HG02763 (cell line): ENCODE measurements at regions not wholly inside any gene's neighbourhood (a gene's known extent, or its start where the extent isn't known, plus 50 kb on each side); places are given as distances from the start of the nearest gene placed in this dataset.

Experiments used
- ATAC-seq: cut with Tn5 transposase; IDR thresholded peaks from one replicate; pipeline ENCODE4 v1.9.1; 2021; ENCODE audit warnings: mild to moderate bottlenecking, moderate library complexity; ENCODE audit not compliant: unreplicated experiment

DNA sequence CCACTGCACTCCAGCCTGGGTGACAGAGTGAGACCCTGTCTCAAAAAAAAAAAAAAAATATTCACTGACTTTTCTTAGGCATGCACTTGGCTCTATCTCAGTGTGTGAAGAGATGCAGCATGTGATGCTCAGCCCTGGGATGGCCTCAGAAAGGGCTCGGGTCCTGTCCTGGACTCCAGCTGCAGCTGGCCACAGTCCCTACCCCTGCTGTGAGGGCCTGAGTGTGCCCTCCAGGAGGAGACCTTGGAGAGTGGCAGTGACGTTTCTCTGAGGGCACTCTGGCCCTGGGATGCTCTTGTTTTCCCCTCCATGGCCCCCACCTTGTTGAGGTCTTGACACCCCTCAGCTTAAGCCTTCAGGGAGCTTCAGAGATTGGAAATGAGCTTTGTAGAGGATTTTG is 81.9 kb upstream of the POU3F1 start:
- ATAC-seq, result no peak

DNA sequence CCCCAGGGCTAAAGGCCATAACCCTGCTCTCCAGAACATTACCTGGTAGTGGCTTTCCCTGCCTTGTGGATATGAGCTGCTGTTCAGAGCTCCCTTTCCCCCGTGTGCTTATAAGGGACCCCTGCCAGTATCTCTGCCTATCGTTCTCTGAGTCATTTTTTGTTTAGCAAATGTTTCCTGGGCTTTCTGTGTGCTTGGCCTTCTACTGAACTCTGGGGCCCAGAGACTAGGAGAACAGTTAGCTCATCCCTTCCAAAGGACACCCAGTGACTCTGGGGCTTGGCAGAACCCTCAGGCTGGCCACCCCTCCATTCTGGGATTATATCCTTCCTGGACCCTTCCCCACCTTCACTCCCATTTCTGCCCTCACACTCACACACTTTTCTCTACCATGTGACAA is 80.8 kb upstream of the POU3F1 start:
- ATAC-seq, result no peak

DNA sequence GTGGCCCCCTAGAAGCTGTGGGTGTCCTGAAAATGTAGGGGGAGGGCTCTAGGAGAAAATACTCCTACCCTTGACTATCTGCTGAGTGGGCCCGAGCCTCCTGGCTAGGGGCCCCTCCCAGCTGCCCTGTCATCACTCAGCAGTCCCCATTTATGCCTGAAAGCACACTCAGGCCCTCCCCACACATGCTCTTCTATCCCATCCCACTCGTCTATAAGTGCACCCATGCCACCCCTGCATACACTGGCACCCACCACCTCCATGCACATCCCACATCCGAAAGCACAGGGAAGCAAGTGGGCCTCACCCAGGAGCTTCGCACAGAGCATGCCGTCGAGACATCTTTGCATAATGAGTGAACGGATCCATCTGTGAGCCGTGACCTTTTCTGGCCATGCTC is 80.4 kb upstream of the POU3F1 start:
- no peak for ATAC-seq

DNA sequence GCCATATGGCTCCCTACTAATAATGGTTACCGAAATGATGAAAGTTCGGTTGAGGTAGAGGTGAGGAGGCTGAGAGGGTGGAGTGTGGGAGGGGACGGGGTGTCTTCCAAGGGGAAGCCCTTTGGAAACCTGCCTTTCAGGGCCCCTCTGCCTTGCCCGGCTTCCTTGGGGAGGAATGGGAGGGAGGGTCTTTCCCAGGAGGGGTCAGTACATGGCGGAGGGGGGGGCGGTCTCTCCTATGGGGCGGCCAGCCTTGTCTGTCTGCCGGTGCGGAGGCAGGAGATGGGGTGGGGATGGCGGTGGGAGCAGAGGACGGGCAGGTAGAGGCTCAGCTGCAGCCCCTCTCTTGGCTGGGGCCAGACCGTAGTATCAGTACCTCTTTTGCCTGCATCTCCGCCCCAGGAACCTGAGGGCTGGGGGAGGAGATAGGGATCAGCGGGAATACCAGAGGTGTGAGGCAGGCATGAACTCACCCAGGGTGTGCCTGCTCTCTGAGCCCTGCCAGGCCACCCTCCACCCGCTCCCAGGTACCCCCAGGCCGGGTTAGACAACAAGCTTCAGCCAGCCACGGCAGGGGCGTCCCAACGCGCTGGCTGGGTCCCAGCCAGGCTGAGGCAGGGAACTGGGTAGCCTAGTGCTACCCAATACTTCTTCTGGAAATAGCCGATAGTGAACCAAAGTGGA is 79.4 kb upstream of the POU3F1 start:
- no peak for ATAC-seq

DNA sequence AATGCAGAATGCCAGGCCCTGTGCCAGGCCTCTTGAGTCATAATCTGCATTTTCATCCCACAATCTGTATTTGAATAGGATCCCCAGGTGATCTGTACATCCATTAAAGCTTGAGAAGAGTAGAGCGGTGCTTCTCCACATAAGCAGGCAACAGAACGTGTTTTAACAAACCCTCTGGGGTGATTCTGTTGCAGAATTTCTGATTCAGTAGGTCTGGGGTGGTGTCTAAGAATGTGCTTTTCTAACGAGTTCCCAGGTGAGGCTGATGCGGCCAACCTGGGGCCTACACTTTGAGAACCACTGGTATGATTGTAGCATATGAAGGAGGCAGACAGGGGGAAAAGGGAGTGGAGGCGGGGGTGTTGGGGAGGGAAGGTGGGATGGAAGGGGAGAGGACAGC is 78.4 kb upstream of the POU3F1 start:
- no peak for ATAC-seq

DNA sequence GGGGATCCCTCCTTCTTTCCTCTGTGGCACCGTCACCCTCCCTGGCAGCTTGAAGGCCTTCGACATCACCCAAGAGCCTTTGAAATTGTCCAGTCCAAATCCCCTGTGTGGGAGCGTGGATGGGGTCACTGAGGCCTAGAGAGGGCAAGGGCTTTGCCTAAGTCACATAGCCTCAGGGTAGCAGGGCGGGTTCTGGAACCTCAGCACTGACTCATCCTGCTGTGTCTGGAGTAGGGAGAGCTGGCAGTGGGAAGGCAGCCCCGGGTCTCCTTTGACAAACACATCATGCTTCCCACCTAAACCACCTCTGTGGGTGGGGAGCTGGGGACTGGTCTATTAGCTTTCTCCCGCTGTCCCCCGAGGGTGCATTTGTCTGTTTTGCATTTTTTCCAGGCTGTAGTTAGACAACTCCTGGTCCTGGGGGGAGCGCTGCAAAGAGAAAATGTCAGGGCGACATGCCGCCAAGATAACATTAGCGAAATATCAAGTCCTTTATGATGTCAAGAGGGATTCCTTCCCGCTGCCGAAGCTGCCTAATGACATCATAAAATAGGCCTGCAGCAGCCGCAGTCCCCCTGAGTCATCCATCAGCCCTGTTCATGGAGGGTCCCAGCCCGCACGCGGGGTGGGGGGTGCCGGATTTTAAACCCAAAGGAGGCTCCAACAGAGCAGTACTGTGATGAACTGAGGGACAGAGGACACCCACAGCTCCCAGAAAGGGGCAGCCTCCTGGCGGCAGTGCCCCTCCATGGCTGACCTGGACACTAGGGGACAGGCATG is 77.0 kb upstream of the POU3F1 start:
- no peak for ATAC-seq

DNA sequence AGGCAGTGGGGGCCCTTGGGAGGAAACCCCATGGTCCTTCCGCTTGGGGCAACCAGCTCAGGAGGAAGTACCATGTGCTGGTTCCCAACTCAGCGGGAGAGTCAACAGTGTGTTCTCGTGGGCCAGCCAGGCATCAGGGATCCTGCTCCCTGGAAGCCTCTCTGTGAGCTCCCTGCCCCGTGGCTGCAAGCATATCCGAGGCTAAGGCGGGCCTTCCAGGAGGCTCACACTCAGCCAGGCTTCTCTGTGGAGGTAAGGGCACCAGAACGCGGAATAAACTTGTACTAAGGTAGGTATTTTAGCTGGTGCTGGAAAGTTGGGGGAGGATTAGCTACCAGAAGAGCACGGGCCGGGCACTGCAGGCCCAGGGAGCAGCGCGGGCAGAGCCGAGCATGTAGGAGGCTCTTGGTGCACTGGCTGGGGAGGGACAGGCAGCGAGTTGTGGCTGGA is 74.7 kb upstream of the POU3F1 start:
- no peak for ATAC-seq

DNA sequence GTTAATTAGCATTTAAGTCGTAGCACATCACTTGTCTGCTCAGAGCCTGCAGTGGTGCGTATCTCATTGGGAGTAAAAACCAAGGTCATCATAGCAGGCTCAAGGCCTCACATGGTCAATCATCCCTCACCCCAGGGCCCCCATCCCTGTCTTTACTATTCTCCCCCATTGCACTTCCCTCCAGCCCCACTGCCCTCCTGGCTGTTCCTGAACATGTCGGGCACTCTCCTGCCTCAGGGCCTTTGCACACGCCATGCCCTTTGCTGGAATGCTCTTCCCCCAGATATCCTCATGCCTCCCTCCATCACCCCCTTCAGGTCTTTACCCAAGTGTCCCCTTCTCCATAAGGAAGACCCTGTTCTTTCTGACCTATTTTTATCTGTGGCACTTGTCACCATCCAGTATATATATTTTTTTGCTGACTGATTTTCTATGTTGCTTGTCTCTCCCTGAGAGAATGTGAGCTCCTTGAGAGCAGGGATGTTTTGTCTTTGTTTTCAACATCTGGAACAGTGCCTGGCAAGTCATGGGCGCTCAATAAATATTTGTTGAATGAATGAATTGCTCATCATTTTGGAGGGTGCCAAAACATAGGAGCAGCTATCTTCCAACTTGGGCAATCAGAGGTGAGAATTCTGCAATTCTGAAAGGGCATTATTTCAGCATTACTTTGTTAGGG is 74.1 kb upstream of the POU3F1 start:
- no peak for ATAC-seq

DNA sequence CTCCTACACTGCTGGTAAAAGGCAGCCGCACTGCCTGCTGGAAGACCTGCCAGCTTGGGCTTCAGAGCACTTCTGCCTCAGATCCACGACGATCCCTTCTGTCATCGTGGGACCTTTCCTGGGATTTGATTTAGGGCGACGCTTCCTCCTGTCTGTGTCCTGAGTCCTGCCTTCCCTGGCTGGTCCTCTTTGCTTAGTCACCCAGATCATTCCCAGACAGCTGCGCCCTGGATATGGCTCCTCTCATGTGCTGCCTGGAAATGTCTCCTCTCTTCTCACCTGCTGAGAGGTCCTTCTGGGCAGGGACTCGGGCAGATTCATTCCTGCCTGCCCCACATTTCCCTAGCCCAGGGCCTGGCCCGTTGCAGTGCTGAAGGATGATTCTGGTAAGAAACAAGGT is 72.4 kb upstream of the POU3F1 start:
- ATAC-seq, result no peak

DNA sequence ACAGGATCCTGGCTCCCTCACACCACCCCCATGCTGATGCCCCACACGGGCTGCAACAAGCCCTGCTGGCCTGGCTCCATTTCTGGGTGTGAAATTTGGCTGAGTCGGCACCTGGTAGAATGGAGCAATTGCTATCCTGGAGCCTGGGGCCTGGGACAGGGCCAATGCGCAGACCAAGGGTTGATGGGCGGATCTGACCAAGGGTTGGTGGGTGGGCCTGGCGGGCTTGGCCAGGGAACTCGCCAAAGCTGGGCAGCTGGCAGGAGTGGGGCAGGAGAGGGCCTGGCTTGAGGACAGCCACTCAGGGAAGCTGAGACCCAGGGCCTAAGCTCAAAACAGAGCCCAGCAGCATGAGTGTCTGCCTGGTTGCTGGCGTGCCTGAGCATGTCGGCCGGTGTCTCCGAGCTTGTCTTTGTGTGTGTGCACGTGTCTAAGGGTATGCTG is 70.9 kb upstream of the POU3F1 start:
- no peak for ATAC-seq

DNA sequence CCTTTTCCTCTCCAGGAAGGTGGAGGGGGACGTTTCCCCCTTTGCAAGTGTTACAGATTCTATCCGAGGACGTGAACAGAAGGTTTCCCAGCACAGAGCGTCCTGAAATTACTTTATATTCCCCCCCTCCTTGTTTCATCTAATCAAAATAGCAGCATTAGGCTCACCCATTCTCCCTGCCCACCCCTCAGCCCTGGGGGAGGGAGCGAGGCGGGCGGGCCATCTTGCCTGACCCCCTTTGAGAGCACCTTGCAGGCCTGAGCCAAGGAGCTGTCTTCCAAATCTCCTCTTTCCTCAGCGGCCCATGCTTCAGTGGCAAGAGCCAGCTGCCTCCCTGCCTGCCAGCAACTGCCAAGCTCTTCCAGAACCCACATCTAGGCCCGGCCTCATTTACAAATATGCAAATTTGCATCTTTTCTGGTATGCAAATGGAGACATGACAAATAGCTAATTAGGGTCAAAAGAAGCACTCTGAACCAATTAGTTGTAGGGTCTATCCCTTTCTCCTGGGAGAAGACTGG is 69.1 kb upstream of the POU3F1 start:
- no peak for ATAC-seq

DNA sequence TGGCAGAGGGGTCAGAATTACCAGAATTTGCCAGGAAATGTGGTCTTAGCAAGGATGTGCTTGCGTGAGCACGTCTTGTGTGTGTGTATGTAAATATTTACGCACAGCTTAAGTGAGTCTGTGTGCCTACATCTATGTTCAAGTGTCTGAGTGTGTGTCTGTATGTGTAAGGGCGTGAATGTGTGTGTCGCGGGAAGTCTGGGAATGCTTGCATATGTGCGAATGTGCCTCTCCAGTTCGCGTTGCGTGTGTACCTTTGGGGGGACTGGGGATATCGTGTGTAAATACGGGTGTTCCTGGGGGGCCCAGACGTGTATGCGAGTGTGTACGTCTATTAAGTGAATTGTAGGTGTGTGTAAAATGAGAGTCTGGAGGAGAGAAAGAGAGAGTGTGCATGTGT is 68.6 kb upstream of the POU3F1 start:
- no peak for ATAC-seq

DNA sequence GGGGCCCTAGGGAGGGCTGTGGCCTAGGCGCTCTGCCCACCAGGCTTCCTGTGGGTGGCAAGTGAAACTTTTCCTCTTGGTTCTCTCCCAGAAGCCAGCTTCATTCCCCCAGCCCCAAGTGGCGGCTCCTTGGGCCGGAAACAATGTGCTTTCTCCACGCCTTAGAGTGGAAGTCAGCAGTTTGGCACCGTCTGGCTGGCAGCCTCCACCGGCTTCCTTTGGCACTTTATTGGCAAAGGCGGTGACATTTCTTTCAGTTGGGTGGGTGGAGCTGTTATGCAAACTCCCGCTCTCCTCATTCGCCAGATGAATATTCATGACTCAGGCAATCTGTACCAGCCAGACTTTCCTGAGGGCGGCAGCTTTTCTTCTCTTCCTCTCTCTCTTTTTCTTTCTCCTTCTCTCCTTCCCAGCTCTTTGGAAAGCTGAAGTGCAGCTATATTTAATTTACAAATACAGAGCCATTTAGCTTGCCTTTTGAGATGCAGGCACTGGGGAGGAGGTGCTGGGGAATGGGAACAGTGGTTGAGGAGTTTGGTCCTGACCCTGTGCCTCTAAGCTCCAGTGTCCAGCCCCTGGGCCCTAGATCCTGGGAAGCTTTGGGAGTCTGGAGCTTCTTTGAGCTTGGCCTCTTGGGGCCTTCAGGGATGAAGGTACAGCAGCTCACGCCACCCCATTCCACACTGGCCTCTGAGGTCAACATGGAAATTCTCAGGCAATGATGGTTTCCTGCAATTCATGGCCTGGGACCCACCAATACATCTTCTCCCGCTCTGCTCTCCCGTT is 67.8 kb upstream of the POU3F1 start:
- ATAC-seq, result no peak

DNA sequence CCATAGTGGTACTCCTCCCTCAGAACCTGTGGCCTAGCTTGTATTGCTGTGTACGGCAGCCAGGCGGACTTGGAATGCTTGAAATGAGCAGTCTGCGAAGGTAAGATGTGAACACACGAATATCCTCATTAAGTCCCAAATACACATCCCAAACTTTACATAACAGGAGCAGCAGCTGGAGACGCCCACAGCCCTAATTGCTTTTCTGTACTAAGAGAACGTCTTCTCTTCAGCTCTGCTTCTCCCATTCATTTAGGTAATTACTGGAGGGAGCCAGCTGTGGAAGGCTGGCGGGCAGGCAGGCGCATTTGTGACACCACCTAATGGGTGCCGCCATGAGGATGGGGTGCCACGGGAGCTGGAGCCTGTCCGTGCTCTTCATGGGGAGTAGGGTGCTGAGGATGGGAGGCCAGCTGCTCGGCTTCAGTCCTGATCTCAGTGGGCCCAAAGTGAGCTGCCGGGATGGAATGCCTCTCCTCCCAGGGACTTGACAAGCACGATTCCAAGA is 66.6 kb upstream of the POU3F1 start:
- ATAC-seq, result no peak

DNA sequence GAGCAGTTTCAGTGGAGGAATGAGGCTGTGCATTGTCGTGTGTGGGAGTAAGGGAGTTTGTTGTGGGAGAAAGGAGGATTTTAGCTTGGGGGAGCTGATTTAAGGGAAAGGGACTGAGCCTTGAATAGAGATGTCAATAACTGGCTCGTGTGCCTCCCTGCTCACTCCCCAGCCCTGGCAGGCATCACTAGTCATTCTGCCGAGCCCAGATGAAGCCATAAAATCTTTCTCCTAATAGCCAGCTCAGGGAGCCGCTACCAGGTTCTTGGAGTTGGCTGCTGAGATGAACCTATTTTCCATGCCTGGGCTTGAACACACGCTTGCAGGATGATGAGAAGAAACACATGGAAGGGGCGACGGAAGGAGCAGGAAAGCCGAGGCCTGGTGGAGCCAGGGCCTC is 65.0 kb upstream of the POU3F1 start:
- ATAC-seq, result no peak

DNA sequence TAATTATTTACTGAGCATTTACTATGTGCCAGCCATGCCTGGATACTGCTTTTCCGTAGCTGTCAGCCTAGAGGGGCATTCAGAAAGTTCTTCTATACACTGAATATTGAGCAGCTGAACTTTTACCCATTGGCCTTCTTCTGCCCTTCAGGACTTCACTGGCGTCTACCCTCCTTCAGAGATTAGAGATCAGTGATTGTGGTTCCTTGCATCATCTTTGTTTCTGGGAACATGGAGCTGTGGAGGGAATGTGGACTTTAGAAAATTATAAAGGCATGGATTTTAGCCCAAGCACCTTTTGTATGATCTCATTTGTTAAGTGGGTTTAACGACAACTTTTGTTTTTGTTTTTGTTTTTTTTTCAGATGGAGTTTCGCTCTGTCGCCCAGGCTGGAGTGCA is 58.7 kb upstream of the POU3F1 start:
- ATAC-seq, result no peak

DNA sequence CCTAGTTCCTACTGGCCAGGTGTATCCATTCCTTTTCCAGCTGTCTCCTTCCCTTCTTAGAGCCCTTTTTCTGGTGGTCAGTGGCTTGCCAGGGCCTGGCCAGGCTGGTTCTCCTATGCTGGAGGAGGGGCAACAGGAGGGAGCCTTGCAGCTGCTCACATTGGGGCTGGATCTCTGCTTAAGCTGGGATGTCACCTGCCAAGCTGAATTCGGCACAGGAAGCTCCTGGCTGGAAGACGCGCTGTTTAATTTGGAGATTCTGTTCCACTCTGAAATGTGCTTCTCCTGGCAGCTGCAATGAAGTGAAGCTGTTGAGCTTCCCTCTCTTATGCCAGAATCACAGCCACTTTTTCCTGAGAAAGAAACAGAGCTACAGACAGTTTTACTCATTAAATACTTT is 56.0 kb upstream of the POU3F1 start:
- no peak for ATAC-seq

DNA sequence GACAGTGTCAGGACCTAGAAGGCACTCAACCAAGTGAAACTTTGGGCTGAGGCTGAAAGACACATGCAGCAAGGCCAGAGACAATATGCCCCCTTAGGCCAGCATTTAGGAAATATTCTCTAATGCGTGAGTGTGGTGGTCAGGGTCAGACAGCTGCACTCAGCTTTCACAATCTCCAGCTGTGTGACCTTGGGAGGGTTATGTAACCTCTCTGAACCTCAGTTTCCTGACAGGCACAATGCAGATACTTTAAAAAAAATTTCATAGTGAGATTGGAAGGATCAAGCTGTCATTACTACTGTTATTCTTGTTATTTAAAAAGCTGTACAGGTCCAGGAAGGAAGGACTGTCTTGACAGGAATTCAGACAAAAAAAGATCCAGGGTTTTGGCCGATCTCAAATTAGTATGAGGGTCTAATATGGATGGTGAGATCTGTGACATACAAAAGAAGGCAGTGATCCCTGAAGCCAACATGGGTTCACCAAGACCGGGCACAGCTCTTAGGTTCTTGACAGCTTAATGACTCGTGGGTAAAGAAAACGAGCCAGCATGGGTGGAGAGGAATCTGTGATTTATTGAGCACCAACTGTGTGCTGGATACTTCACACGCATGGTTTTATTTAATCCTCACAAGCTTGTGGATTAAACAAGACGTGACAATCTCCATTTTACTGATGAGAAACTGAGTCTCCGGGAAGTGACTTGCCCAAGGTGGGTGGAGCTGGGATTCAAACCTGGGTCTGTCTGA is 54.6 kb upstream of the POU3F1 start:
- ATAC-seq, result no peak

DNA sequence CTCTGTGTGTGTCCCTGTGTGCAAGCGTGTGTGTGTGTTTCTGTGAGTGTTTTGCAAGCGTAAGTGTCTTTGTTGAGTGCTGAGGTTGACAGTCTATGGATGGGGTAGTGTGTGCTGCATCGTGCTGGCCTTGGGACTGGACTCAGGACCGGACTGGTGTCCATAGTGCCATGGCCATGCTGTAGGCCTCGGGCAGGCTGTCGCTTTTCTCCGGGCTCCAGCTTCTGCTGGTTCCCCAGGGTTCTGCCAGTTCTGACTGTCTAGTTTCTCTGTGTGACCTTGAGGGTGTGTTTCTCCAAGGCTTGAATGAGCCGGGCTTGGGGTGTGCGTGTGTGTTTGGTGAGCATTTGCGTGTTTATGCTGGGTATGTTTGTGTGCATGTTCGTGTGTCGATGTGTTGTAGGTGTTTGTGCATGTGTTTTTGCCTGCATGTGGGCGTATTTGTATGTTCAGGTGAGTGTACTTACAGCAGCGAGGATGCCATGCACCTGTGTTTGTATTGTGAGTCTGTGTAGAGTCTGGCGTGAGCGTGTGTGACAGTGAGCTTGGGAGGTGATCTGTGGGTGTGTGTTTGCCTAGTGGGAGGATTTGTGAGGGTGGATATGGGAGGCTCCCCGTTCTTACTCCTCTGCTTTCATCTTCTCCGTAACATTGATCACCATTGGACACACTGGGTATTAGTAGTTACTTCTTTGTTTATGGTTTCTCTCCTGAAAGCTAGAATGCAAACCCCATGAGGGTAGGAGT is 51.7 kb upstream of the POU3F1 start:
- no peak for ATAC-seq
